ENCODE measurements at regions not wholly inside any gene's neighbourhood (a gene's known extent, or its start where the extent isn't known, plus 50 kb on each side); places are given as distances from the start of the nearest gene placed in this dataset.

- CTCF ChIA-PET = no interaction called here
- Histone ChIP-seq H3K4me1 (ENCODE audit: control insufficient read depth, insufficient read depth, low read length) (no peaks in the 10 kb centered on the region), H3K27ac (ENCODE audit: extremely low read depth, low read depth, low read length) (no peak overlapping the region), H3K36me3 (ENCODE audit: control insufficient read depth in 2 of 2, insufficient read depth in 1 of 2, low read length in 2 of 2) (no peaks in the 10 kb centered on the region), H3K9me3 (ENCODE audit: control insufficient read depth, insufficient read depth, low read depth, low read length) (no peaks in the 10 kb centered on the region), H3K4me3 (ENCODE audit: low read depth, low read length) (no peak overlapping the region)
- POLR2A ChIA-PET = no interaction called here
- no peak for TF ChIP-seq ZNF280D (tag by site-specific recombination; IDR thresholded peaks at IDR 0.05)
- TF ChIP-seq ZNF138 (tag by site-specific recombination; IDR thresholded peaks at IDR 0.05; ENCODE audit: borderline replicate concordance) = no peak
- TF ChIP-seq ZNF529 (tag by site-specific recombination; IDR thresholded peaks at IDR 0.05; ENCODE audit: insufficient replicate concordance) = no peak
- TF ChIP-seq ZNF768 (tag by site-specific recombination; IDR thresholded peaks at IDR 0.05) = no peak
- no peak for TF ChIP-seq ELK4 (IDR thresholded peaks at IDR 0.05; ENCODE audit: borderline replicate concordance, low read depth, low read length)
- no peak for TF ChIP-seq ZNF354C (tag by site-specific recombination; IDR thresholded peaks at IDR 0.05; ENCODE audit: borderline replicate concordance, low read depth)
- no peak for TF ChIP-seq ZNF623 (tag by site-specific recombination; IDR thresholded peaks at IDR 0.05)
- no peak for TF ChIP-seq ZNF670 (tag by site-specific recombination; IDR thresholded peaks at IDR 0.05; ENCODE audit: low read depth)
- TF ChIP-seq ZNF549 (tag by site-specific recombination; IDR thresholded peaks at IDR 0.05) = no peak
- TF ChIP-seq OSR2 (tag by site-specific recombination; IDR thresholded peaks at IDR 0.05) = no peak
- no peak for TF ChIP-seq ZNF624 (tag by site-specific recombination; IDR thresholded peaks at IDR 0.05)
- no peak for TF ChIP-seq TSHZ1 (tag by site-specific recombination; IDR thresholded peaks at IDR 0.05; ENCODE audit: borderline replicate concordance)
- no peak for TF ChIP-seq ZNF174 (tag by site-specific recombination; IDR thresholded peaks at IDR 0.05)
- TF ChIP-seq ZNF777 (tag by site-specific recombination; IDR thresholded peaks at IDR 0.05; ENCODE audit: borderline replicate concordance) = no peak
- TF ChIP-seq REPIN1 (tag by site-specific recombination; IDR thresholded peaks at IDR 0.05; ENCODE audit: low read depth) = no peak
- TF ChIP-seq ZNF350 (tag by site-specific recombination; IDR thresholded peaks at IDR 0.05) = no peak
- TF ChIP-seq ZBTB8A (tag by site-specific recombination; IDR thresholded peaks at IDR 0.05) = no peak
Measured at GRCh38 chr7:157488966-157489365, 152.2 kb downstream of the DNAJB6 start.

All from HEK293 (cell line).